SK-N-SH treated with all-trans-retinoic acid at 6 μM for 48 hours (cell line): ENCODE measurements at regions not wholly inside any gene's neighbourhood (a gene's known extent, or its start where the extent isn't known, plus 50 kb on each side); places are given as distances from the start of the nearest gene placed in this dataset.
A peak's percentile ranks its signal among the peaks of the same experiment; 100 is the strongest.

Experiments used
- ATAC-seq: fragments of 200-7000 bp; cut with Tn5 transposase; 3 replicates; pipeline ENCODE4 v1.9.1; 2020; ENCODE audit warnings: mild to moderate bottlenecking, moderate library complexity
- ARNTL ChIP-seq: fragments of 450-650 bp; formaldehyde crosslinking; IDR thresholded peaks from 2 replicates; pipeline ENCODE4 v1.5.0; 2020; ENCODE audit warnings: low read depth, mild to moderate bottlenecking, moderate library complexity, borderline replicate concordance
- BACH2 ChIP-seq: fragments of 250-450 bp; sonication (Bioruptor Pico); IDR thresholded peaks from 2 replicates; pipeline ENCODE4 v1.9.0; 2021; ENCODE audit warnings: mild to moderate bottlenecking, borderline replicate concordance
- CREB5 ChIP-seq: fragments of 250-450 bp; sonication (Bioruptor Pico); IDR thresholded peaks from 2 replicates; pipeline ENCODE4 v1.5.1; 2020; ENCODE audit warnings: low read depth, mild to moderate bottlenecking, moderate library complexity
- CSDC2 ChIP-seq: fragments of 250-450 bp; sonication (Bioruptor Pico); IDR thresholded peaks from 2 replicates; pipeline ENCODE4 v1.5.0; 2020; ENCODE audit warnings: mild to moderate bottlenecking, moderate library complexity
- CSRNP3 ChIP-seq: fragments of 250-450 bp; sonication (Bioruptor Pico); IDR thresholded peaks from 2 replicates; pipeline ENCODE4 v1.5.1; 2021; ENCODE audit warnings: mild to moderate bottlenecking, moderate library complexity
- ESRRG ChIP-seq: fragments of 250-450 bp; sonication (Bioruptor Pico); IDR thresholded peaks from 2 replicates; pipeline ENCODE4 v1.6.1; 2021; ENCODE audit warnings: mild to moderate bottlenecking
- ISL1 ChIP-seq: fragments of 250-450 bp; sonication (Bioruptor Pico); IDR thresholded peaks from 2 replicates; pipeline ENCODE4 v2.1.2; 2022; ENCODE audit warnings: mild to moderate bottlenecking, moderate library complexity
- OSR1 ChIP-seq: fragments of 250-450 bp; sonication (Bioruptor Pico); IDR thresholded peaks from 2 replicates; pipeline ENCODE4 v1.8.0; 2022; ENCODE audit warnings: moderate library complexity, mild to moderate bottlenecking, inconsistent platforms
- POU6F1 ChIP-seq: fragments of 250-450 bp; sonication (Bioruptor Pico); IDR thresholded peaks from 2 replicates; pipeline ENCODE4 v1.8.0; 2021; ENCODE audit warnings: low read depth, mild to moderate bottlenecking, moderate library complexity, borderline replicate concordance
- PPARA ChIP-seq: fragments of 250-450 bp; sonication (Bioruptor Pico); IDR thresholded peaks from 2 replicates; pipeline ENCODE4 v1.5.0; 2020; ENCODE audit warnings: mild to moderate bottlenecking, borderline replicate concordance
- SNAI2 ChIP-seq: fragments of 250-450 bp; sonication (Bioruptor Pico); IDR thresholded peaks from 2 replicates; pipeline ENCODE4 v1.5.0; 2020; ENCODE audit warnings: mild to moderate bottlenecking, moderate library complexity
- TOX ChIP-seq: fragments of 250-450 bp; sonication (Bioruptor Pico); IDR thresholded peaks from 2 replicates; pipeline ENCODE4 v1.8.0; 2021; ENCODE audit warnings: mild to moderate bottlenecking, moderate library complexity, borderline replicate concordance
- TSHZ2 ChIP-seq: fragments of 250-450 bp; sonication (Bioruptor Pico); IDR thresholded peaks from 2 replicates; pipeline ENCODE4 v1.5.0; 2020; ENCODE audit warnings: mild to moderate bottlenecking, moderate library complexity
- ZC3H10 ChIP-seq: fragments of 250-450 bp; sonication (Bioruptor Pico); IDR thresholded peaks from 2 replicates; pipeline ENCODE4 v1.5.1; 2021; ENCODE audit warnings: mild to moderate bottlenecking, moderate library complexity
- ZFP3 ChIP-seq: fragments of 250-450 bp; sonication (Bioruptor Pico); IDR thresholded peaks from 2 replicates; pipeline ENCODE4 v1.5.0; 2020; ENCODE audit warnings: mild to moderate bottlenecking, moderate library complexity
- ZNF565 ChIP-seq: fragments of 450-650 bp; formaldehyde crosslinking; conservative IDR thresholded peaks from 2 replicates; pipeline ENCODE4 v1.5.0; 2020; ENCODE audit warnings: low read depth, mild to moderate bottlenecking, moderate library complexity
- ZNF70 ChIP-seq: fragments of 450-650 bp; formaldehyde crosslinking; IDR thresholded peaks from 2 replicates; pipeline ENCODE4 v1.5.0; 2020; ENCODE audit warnings: mild to moderate bottlenecking, moderate library complexity
- ZNF8 ChIP-seq: fragments of 450-650 bp; formaldehyde crosslinking; IDR thresholded peaks from 2 replicates; pipeline ENCODE4 v1.5.0; 2020; ENCODE audit warnings: mild to moderate bottlenecking, moderate library complexity

- no peak for TF ChIP-seq ESRRG (CRISPR knock-in tag)
- TF ChIP-seq ZNF70 (CRISPR knock-in tag), result no peak
- TF ChIP-seq ISL1 (CRISPR knock-in tag), result no peak
- TF ChIP-seq POU6F1 (CRISPR knock-in tag), result no peak
- ATAC-seq, result peak; percentile 73
Measured at GRCh38 chr6:56699066-56699654, 56.5 kb upstream of the DST start.

- no peak for TF ChIP-seq BACH2 (CRISPR knock-in tag)
- no peak for TF ChIP-seq TSHZ2 (CRISPR knock-in tag)
- TF ChIP-seq ZNF8, result no peak
- no peak for TF ChIP-seq ARNTL
- no peak for TF ChIP-seq ZNF70 (CRISPR knock-in tag)
- TF ChIP-seq ISL1 (CRISPR knock-in tag), result peak; percentile 46; the same call in 1 of the 2 replicates
- ATAC-seq, result peak; percentile 21; the same call in 2 of the 3 replicates
Measured at GRCh38 chr6:56695702-56696101, 53.0 kb upstream of the DST start.

GRCh38 chr6:56694002-56694401 lies 51.3 kb upstream of the DST start:
- ATAC-seq, result no peak

GRCh38 chr6:56693246-56693607 lies 50.5 kb upstream of the DST start:
- TF ChIP-seq BACH2 (CRISPR knock-in tag), result no peak
- TF ChIP-seq ISL1 (CRISPR knock-in tag), result peak; percentile 39
- peak; percentile 24; the same call in 2 of the 3 replicates for ATAC-seq

More at GRCh38 chr6:56694002-56694401, 51.3 kb upstream of the DST start:
- TF ChIP-seq ZFP3 (CRISPR knock-in tag) (no peak), PPARA (CRISPR knock-in tag) (no peak), CSDC2 (CRISPR knock-in tag) (no peak), TOX (CRISPR knock-in tag) (no peak), BACH2 (CRISPR knock-in tag) (no peak), CREB5 (no peak), OSR1 (CRISPR knock-in tag) (no peak), ESRRG (CRISPR knock-in tag) (no peak), ZNF565 (CRISPR knock-in tag) (no peak), SNAI2 (CRISPR knock-in tag) (no peak), CSRNP3 (CRISPR knock-in tag) (no peak), ZC3H10 (no peak)
- TF ChIP-seq, all 23 proteins: peak for 0

GRCh38 chr6:56692523-56693245 lies 50.0 kb upstream of the DST start:
- no peak for TF ChIP-seq ZNF565 (CRISPR knock-in tag)
- TF ChIP-seq TOX (CRISPR knock-in tag), result no peak
- TF ChIP-seq TSHZ2 (CRISPR knock-in tag), result no peak
- ATAC-seq, result peak; percentile 31
